T-helper 22 cell (primary cell): ENCODE measurements at regions not wholly inside any gene's neighbourhood (a gene's known extent, or its start where the extent isn't known, plus 50 kb on each side); places are given as distances from the start of the nearest gene placed in this dataset.
"Not testable (repeated sequence)": the region's sequence is repeated elsewhere in the genome, so short reads cannot be mapped to it uniquely, and the experiment has no call there.

Experiments
- DNase-seq: peaks from one replicate; pipeline ENCODE4 v3.0.0-alpha.2; 2020; ENCODE audit warnings: low read depth

DNA sequence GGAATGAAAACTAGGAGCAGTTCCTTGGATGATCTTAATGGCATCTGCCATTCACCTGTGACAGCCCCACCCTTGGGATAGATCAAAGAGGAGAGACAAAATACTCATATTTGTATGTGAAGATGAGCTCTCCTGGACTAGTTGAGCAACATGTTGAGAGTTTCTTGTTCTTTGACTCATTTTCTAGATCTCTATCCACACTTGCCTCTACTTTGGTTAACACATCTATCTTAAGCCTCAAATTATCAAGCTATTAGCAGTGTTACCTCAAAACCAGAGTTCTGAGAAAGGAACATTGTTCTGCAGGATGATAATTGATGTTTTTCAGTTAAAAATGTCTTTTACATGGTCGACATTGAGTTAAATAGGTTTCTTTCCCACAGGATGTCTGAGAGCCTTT is 94.2 kb upstream of the TEX13D start:
- DNase-seq: no peak

DNA sequence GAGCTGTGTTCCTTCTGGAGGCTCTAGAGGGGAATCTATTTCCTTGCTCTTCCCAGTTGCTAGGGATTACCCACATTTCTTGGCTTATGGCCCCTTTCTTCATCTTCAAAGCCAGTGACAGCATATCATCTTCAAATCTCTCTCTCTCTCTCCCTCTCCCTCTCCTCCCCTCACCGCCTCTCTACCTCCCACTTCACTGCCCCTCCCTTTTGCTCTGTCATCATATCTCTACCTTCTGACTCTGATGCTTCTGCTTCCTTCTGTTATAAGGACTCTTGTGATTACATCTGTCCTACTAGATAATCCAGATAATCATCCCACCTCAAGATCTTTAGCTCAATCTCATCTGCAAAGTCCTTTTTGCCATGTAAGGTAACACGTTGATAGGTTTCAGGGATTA is 93.1 kb upstream of the TEX13D start:
- no peak for DNase-seq

DNA sequence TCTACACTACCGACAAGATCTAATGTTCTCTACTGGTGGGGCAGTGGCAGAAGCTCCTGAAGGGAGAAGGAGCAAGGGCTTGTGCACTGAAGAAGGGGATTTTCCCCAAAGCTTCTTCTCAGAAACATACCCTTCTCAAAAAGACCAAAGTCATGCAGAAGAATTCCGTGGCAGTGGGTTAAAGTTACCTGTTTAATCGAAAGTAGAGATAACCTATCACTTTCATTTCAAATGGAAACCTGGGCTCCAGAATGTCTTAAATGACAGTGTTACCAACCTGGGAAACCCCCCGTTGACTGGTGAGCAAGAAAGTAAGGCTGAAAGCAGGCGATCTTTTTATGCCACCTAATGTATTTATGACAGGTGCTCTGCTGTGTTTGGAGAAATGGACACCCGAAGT is 92.5 kb upstream of the TEX13D start:
- DNase-seq: no peak

DNA sequence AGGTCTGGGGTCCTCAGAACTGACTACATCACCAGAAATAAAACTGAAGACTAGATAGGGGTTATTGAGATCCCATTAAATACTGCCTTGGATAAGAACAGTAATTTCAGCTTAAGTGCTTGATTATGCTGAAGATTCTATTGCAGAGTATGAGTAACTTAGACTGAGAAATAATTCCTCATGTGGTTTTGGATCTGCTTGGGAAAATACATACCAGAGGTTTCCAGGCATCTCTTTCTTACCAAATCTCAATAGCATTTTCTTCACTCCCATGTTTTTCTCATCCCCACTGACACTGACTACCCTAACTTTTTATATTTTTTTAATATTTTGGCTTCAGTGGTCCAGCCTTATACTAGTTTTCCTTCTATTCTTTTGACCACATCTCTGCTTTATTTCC is 92.0 kb upstream of the TEX13D start:
- DNase-seq: no peak

DNA sequence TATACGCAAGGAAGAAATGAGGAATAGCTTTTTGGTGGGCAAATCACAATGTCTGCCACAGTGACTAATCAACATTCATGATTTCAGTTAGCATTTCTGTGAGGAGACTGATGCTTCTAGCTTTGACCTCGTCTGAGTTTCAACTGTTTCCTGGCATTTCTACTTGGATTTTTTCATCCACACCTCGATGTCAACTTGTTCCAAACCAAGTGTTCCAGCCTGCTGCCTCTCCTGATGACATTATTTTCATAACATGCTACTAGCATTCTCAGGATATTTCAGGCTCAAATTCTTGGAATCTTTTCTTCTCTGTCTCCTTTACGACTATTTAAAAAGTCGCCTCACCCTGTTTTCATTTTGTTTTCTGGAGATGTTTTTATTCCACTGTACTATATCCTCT is 90.3 kb upstream of the TEX13D start:
- DNase-seq: no peak

DNA sequence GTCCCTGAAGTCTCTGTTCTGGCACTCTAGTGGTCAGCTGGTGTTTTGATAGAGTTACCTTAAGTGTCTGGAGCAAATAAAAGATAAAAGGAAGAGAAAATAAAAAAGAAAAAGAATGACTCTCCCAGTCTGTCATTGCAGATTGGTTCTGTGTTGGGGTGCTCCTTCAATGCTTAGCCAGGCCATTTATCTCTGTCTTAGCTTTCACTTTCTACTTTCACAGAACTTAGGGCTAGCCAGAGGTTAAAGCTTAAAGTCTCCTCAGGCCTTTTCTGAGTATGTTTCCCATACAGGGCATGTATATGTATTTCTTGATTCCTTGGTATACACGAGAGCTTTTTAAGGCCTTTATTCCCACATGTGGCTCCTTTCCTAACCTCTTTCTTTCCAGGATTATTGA is 83.1 kb upstream of the TEX13D start:
- DNase-seq: no peak

DNA sequence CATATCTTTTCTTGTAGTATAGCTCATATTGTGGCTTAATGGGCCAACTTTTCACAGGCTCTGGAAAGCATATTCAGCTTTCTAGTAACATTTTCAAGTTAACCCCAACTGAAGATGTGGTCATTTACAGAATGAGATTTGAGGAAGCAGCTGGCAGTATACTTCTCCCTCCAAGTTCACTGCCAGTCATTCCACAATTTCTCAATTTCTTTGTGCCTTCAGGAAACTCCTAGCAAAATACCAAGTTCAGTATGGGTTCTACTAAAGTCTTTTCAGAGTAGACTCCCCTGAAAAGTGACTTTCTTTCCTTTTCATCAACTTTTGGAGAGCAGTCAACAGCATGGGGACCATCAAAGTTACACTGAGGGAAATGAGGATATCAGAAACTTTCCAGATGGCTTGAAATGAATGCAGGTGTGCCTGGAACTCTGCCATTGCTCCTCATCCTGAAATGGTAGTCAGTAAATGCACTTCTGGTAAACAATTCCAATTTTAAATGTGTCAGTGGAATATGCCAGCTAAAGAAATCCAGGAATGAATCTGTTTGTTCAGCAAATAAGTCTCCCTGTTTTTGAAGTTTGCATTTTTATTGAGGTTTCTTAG is 81.5 kb upstream of the TEX13D start:
- DNase-seq: no peak

DNA sequence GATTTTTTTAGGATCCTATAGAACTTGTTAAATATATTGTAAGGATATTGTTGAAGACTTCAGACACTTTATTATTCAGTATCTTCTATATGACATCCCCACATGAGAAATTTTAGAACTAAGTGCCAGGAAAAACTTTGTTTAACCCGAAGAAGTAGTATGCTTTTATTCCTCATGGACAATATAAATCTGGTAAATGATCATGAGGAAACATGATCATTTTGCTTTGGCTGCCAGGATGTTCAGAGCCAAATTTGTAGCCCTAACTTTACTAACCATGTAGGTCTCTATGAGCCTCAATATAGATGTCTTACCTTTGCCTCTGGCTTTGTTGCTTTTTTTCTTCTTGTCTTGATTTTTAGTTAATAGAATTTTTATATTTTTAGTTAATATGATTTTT is 77.8 kb upstream of the TEX13D start:
- DNase-seq: no peak

DNA sequence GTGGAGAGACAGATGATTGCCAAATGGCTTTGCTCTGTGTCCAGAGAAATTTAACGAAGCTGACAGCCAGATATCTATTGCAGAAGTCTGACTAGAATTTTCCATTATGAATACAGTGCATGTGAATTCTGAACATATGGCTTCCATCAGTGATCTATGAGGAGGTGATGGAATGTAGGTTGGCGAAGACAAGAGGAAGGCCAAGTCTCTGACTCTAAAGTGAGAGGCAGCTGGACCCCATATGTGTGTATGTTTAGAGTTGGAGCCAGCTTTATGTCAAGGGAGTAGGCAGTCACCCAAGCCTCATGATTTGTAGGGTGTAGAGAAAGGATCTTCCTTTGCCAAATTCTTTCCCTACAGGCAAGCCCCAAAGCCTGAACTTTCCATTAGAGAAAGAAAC is 76.2 kb upstream of the TEX13D start:
- no peak for DNase-seq

DNA sequence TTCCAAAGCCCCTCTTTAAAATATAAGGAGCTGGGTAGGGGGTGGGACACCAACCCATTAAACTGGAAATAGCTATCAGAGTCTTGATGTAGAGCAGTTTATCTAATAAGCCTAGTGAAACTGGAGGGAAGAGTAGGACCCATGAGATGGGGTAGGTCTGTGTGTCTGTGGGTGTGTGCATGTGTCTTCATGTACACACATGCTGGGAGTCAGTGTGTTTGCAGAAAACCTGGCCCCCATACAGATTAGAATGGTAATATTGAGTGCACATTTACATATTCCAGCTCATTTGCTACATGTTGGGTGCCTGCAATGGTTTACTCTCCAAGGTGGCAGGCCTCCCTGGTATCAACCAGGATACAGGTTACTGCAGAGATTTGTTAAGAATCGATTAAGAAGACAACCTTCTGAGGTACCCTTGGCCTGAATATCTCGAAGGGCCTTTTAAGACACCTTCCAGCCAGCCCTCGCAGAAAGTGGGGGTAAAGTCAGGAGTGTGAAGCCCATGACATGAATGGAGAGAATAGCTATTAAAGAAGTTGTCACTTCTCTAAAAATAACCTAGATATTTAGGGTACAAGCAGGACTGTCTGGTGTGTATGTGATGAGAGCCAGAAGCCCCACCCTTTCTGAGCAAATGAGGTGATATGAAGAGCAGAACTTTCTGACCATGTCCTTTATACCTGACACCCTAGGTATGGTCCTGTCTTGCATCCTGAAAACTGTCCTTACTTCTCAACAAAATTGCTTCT is 75.7 kb upstream of the TEX13D start:
- DNase-seq: no peak

DNA sequence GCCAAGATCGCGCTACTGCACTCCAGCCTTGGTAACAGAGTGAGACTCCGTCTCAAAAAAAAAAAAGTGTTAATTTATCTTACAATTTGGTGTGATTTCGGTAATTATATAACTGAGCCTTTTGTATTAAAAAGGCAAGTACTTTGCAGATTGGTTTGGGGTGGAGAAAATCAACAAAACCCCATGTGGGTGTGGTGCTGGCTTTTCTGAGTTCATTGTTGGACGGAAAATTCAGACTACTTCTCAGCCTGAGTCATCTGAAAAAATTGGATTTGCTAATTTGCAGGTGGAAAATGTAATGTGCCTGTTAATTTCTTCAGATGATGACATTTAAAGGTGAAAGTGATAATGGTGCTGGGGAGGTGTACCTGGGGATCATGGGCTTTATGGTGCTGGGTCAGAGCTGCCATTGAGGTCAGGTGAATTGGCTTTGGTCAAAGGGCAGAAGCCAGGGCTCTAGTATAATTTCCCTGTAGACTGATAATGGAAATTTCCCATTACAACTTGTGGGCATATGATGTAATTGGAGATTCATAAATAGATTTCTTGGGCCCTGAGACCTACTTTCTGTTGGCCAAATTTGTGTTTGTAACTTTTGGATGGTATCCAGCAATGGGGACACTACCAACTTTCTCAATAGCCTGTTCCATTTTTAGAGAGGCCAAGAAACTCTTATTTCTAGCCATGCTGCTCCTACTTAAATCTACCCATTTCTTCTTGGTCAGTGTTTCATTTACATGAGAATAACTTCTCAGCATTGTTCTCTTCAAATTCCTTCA is 74.3 kb upstream of the TEX13D start:
- no peak for DNase-seq

DNA sequence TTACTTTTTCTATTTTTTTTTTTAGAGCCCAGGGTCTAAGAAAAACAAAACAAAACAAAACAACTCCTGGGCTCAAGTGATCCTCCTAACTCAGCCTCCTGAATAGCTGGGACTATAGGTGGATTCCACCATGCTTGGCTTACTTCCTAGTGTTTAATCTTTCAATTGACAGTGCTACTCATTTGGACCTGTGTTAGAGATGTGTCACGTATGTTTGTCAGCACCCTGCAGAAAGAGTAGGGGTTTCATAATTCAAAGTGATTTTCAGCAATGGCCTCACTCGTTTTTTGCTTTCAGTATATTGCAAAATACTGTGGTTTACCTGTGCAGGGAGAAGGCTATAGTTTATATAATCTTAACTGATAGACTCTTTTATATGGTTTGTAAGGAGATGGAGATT is 71.6 kb upstream of the TEX13D start:
- DNase-seq: no peak

DNA sequence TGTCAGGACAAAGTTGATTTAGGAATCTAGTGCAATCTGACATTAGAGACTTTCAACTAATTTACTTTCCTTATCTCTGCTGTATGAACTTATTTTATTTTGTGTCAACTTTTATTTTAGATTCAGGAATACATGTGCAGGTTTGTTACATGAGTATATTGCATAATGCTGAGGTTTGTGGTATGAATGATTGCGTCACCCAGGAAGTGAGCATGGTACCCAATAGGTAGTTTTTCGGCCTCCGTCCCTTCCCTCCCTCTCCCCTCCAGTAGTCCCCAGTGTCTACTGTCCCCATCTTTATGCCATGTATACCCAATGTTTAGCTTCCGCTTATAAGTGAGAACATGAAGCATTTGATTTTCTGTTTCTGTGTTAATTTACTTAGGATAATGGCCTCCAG is 68.7 kb upstream of the TEX13D start:
- DNase-seq: no peak

DNA sequence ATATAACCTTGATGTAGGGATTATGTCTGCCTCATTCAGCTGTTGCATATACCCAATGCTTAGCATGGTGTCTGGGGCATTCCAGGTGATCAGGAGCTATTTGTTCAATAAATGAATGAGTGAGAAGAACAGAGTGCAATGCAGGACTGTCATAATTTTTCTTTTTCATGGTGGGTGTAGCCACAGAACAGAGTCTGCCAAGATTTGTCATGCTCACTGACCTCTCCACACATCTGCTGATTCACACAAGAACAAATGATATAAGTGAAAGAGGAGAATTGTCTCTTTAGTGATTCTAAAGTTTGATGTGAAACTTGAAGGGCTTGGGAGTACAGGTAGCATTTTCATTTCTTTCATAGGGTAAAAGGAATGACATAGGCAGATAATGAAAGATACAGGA is 64.4 kb upstream of the TEX13D start:
- no peak for DNase-seq

DNA sequence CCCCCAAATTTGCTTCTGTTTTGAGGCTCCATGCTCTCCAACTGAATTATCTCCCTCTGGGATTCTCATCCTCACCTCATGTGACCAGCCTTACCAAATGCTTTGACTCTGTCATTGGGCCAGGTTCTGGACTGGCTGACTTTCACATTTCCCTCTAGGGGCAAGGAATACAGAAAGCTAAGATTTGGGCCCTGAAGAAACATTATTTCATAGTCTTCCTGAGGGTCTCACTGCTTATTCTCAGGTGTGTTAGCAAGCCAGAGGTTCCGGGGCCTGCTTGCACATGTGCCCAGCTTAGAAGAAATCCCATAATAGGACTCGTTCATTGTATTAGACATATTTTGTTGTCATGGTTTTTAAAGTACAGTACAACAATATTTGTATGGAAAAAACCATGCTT is 62.6 kb upstream of the TEX13D start:
- no peak for DNase-seq

DNA sequence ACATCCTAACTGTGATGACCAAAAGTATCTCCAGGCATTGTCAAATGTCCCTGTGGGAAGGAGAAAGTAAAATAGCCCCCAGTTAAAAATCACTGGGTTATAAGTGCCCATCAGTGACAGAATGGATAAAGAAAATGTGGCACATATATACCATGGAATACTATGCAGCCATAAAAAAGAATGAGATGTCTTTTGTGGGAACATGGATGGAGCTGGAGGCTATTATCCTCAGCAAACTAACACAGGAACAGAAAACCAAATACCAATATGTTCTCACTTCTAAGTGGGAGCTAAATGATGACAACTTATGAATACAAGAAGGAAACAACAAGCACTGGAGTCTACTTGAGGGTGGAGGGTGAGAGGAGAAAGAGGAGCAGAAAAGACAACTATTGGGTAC is 60.9 kb upstream of the TEX13D start:
- DNase-seq: not testable (repeated sequence)

DNA sequence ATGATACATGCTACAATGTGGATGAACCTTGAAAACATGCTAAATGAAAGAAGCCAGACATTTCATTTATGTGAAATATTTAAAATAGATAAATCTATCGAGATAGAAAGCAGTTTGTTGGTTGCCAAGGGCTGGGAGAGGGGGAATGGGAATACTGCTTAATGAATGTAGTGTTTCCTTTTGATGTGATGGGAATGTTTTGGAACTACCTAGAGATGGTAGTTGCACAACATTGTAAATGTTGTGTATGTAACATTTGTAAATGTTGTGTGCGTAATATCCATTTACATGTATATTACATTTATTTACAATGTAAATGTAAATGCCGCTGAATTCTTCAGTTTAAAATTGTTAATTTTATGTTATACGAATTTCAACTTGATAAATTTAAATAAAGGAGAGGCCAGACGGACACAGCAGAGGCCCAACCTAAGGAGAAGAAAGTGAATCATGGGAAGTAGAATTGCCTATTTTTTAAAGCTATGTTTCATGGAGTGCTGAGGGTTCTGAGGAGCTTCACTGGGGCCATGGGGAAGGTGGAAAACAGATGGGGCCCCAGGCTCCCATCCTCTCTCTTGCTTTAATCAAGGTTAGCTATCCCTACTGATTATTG is 60.0 kb upstream of the TEX13D start:
- no peak for DNase-seq

DNA sequence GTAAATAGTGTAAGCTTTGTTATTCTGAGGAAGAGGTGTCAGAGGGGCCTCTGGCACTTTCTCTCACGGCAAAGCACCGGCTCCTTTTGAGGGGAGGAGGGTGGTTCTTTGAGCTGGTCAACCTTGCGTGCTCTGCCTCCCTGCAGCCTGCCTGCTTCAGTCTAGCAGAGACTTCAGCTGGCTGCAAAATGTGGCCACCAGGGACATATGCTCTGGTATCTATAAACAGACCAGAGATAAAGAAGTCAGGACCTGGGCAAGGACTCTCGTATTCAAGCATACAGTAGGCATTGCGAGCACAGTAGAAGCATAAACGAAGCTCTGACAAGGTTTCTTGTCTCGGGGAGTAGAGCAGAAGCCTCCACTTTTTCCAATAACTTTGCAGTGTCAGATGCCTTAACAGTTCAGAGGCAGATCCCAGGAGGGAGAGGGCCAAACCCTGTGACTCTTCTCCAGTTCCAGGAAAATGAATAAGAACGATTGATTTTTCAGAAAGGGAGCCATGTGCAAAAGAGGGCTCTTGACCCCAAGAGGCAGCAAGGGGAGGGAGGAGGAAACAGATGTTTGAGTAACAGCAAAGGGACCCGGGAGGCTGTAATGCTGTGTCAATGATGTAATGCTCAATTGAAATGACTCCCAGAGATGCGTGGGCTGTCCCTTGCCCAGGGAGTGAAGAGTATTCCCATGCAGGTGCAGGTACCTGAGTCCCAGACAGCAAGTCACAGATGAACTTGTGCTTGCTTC is 57.9 kb upstream of the TEX13D start:
- DNase-seq: no peak

DNA sequence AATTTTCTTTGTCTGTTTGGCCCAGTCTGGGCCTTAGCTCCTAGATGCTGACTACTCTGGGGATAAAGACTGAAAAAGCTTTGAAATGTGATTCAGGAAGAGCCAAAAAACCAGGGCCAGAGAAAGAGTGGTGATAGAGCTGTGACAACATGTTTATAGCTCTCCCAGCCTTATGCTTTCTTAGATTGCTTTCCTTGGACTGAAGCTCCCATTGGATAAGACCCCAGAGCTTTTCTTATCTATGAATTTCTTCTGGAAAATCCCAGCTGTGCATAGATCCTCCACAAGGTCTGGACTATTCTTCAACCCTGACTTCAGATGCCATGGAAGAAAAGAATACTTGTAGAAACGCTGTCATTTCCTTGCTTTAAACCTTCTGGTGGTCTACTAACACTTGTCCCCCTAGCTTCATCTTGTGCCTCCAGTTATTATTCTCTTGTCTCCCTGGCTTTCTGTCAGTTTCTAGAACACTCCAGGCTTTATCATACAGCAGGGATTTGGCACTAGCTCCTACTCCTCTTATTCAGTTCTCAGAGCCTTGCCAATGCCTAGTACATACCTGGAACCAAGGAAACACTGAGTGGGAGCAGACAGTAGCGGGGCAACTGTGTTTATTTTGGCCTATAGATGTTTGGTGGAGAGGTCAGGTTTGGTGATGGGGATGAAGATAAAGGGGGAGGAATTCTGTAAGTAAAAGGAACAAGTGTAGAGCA is 57.1 kb upstream of the TEX13D start:
- DNase-seq: no peak

DNA sequence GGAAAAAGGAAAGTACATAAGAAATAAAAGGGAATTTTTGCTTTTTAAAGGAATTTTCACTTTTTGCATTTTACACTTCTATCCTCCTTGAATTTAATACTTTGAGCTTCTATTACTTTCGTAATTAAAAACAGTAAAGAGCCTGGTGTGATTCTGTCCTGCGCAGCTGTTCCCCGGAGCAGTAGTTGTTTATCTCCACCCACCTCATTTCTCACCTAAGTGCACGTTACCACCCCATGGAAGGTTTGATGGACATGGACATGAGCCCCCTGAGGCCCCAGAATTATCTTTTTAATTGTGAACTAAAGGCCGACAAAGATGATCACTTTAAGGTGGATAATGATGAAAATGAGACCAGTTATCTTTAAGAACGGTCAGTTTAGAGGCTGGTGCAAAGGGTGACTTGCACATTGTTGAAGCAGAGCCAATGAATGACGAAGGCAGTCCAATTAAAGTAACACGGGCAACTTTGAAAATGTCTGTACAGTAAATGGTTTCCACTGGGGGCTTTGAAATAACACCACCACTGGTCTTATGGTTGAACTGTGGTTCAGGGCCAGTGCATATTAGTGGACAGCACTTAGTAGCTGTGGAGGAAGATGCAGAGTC is 52.1 kb upstream of the TEX13D start:
- no peak for DNase-seq

DNA sequence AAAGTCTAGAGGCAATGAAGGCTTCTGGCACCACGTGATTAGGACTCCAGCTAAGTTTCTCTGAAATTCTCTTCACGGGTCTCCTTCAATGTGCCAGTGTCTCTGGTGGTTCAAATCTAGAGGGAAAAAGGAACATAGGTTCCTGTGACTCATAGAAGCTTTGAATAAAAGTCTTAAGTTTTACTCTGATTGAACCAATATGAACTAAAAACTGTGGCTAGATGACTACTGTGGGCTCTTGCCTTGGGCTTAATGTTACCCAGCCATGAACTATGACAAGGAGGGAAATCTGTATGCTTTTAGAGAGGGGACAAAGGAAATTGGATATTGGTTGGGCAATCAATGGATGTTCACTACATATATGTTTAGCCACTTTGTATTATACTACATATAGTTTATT is 49.9 kb upstream of the TEX13D start:
- no peak for DNase-seq
